H1 (cell line): ENCODE measurements at regions not wholly inside any gene's neighbourhood (a gene's known extent, or its start where the extent isn't known, plus 50 kb on each side); places are given as distances from the start of the nearest gene placed in this dataset.

ENCODE experiments used
- CTCF ChIA-PET: fragments of 300-600 bp; sonication (Branson Sonifier 250); formaldehyde crosslinking; loops from one replicate; lab custom pipeline; 2021; ENCODE audit not compliant: partially characterized antibody; lab: Charles Lee
- POLR2A ChIA-PET: fragments of 300-600 bp; sonication (Branson Sonifier 250); formaldehyde crosslinking; loops from one replicate; lab custom pipeline; 2021; ENCODE audit warnings: inconsistent platforms; ENCODE audit not compliant: partially characterized antibody; lab: Charles Lee
- DNase-seq, 2 experiments: peaks; one replicate each; pipeline versions ENCODE4 v3.0.0 to v3.0.0-alpha.2; 2010 to 2022; ENCODE audit warnings: low spot score in 2 of 2, low read depth in 1 of 2, mixed read lengths in 1 of 2
- FAIRE-seq: peaks from 2 replicates; lab custom pipeline; 2011; peaks lifted over from hg19 to GRCh38; lab: Jason Lieb, UNC
- H2AFZ ChIP-seq: 2 replicates; pipeline ENCODE4 v1.8.1; 2012; ENCODE audit warnings: low read length, inconsistent platforms
- H2AK5ac ChIP-seq: 2 replicates; pipeline ENCODE4 v1.6.1; 2013; ENCODE audit warnings: low read depth, low read length
- H2BK120ac ChIP-seq: replicated peaks from 2 replicates; pipeline ENCODE3; 2013; ENCODE audit warnings: low read depth, low read length, inconsistent platforms
- H2BK12ac ChIP-seq: 2 replicates; pipeline ENCODE4 v1.6.1; 2013; ENCODE audit warnings: low read depth, low read length
- H2BK15ac ChIP-seq: 2 replicates; pipeline ENCODE4 v1.6.1; 2013; ENCODE audit warnings: low read length
- H2BK20ac ChIP-seq: 2 replicates; pipeline ENCODE4 v1.6.1; 2013; ENCODE audit warnings: low read length
- H2BK5ac ChIP-seq: 2 replicates; pipeline ENCODE4 v1.6.1; 2013; ENCODE audit warnings: low read depth, low read length
- H3K14ac ChIP-seq: 2 replicates; pipeline ENCODE4 v1.6.1; 2013; ENCODE audit warnings: inconsistent platforms; ENCODE audit not compliant: insufficient read length
- H3K18ac ChIP-seq: 2 replicates; pipeline ENCODE4 v1.6.1; 2013; ENCODE audit warnings: low read length; ENCODE audit errors: extremely low read depth
- H3K23ac ChIP-seq: 2 replicates; pipeline ENCODE4 v1.6.1; 2013; ENCODE audit warnings: inconsistent platforms; ENCODE audit not compliant: insufficient read length
- H3K23me2 ChIP-seq: 2 replicates; pipeline ENCODE4 v1.6.1; 2013; ENCODE audit warnings: low read depth, low read length
- H3K27ac ChIP-seq: 2 replicates; pipeline ENCODE4 v1.6.1; 2011; ENCODE audit warnings: low read depth, low read length, inconsistent platforms
- H3K27me3 ChIP-seq, 4 experiments: replicated peaks in 1 of 4; 1 replicate in 1 of 4; 2 replicates in 3 of 4; pipeline versions ENCODE4 v1.6.1 to v1.8.1; 2011 to 2013; ENCODE audit warnings: low read length in 3 of 4, mild to moderate bottlenecking in 3 of 4, inconsistent platforms in 2 of 4, mixed read lengths in 2 of 4, moderate library complexity in 1 of 4; ENCODE audit not compliant: control insufficient read depth in 3 of 4, insufficient read depth in 3 of 4; ENCODE audit errors: extremely low read depth in 1 of 4
- H3K36me3 ChIP-seq, 4 experiments: 2 replicates each; pipeline versions ENCODE4 v1.6.1 to v1.8.1; 2011 to 2013; ENCODE audit warnings: mild to moderate bottlenecking in 4 of 4, low read length in 3 of 4, moderate library complexity in 2 of 4, control low read depth in 1 of 4, inconsistent platforms in 1 of 4; ENCODE audit not compliant: insufficient read depth in 4 of 4, control insufficient read depth in 2 of 4
- H3K4ac ChIP-seq: replicated peaks from 2 replicates; pipeline ENCODE3; 2013; ENCODE audit warnings: low read length, low read depth, mixed read lengths, inconsistent platforms; ENCODE audit not compliant: insufficient read length
- H3K4me1 ChIP-seq, 4 experiments: replicated peaks in 1 of 4; 1 replicate in 1 of 4; 2 replicates in 3 of 4; pipeline versions ENCODE4 v1.6.1 to v1.8.1; 2011 to 2013; ENCODE audit warnings: low read length in 3 of 4, inconsistent platforms in 2 of 4, mixed read lengths in 1 of 4; ENCODE audit not compliant: insufficient read depth in 4 of 4, control insufficient read depth in 3 of 4
- H3K4me2 ChIP-seq, 2 experiments: 2 replicates each; pipeline versions ENCODE4 v1.6.1 to v1.8.1; 2011 to 2013; ENCODE audit warnings: low read depth in 2 of 2, low read length in 2 of 2, control low read depth in 1 of 2, inconsistent platforms in 1 of 2, mild to moderate bottlenecking in 1 of 2; ENCODE audit not compliant: insufficient read depth in 1 of 2
- H3K4me3 ChIP-seq, 4 experiments: fragments of 200-600, 300-600 bp in 1 of 4; sonication (generic), shearing (Covaris generic), sonication (Bioruptor Twin) in 1 of 4; 2 replicates each; pipeline versions ENCODE4 v1.5.1 to v1.8.1; 2011 to 2016; ENCODE audit warnings: low read length in 4 of 4, low read depth in 3 of 4, control low read depth in 2 of 4, inconsistent platforms in 2 of 4, mild to moderate bottlenecking in 2 of 4, mixed read lengths in 1 of 4, moderate library complexity in 1 of 4; ENCODE audit not compliant: insufficient read depth in 2 of 4; ENCODE audit errors: extremely low read depth in 1 of 4
- H3K56ac ChIP-seq: replicated peaks from 2 replicates; pipeline ENCODE3; 2013; ENCODE audit warnings: low read depth, mild to moderate bottlenecking, mixed read lengths, low read length, inconsistent platforms; ENCODE audit not compliant: insufficient read length
- H3K79me1 ChIP-seq: 2 replicates; pipeline ENCODE4 v1.6.1; 2013; ENCODE audit warnings: low read depth, low read length, control low read depth
- H3K79me2 ChIP-seq, 2 experiments: 2 replicates each; pipeline versions ENCODE4 v1.6.1 to v1.8.1; 2012 to 2013; ENCODE audit warnings: low read length in 2 of 2, mild to moderate bottlenecking in 2 of 2, inconsistent platforms in 1 of 2; ENCODE audit not compliant: insufficient read depth in 2 of 2, control insufficient read depth in 1 of 2
- H3K9ac ChIP-seq, 4 experiments: replicated peaks in 1 of 4; 1 replicate in 1 of 4; 2 replicates in 3 of 4; pipeline versions ENCODE4 v1.6.1 to v1.8.1; 2011 to 2013; ENCODE audit warnings: low read depth in 3 of 4, low read length in 3 of 4, control low read depth in 2 of 4, mild to moderate bottlenecking in 2 of 4, moderate library complexity in 2 of 4, inconsistent platforms in 1 of 4; ENCODE audit errors: extremely low read depth in 1 of 4
- H3K9me3 ChIP-seq, 2 experiments: 2 replicates each; pipeline versions ENCODE4 v1.6.1 to v1.8.1; 2012 to 2013; ENCODE audit warnings: mild to moderate bottlenecking in 2 of 2, moderate library complexity in 2 of 2, control low read depth in 1 of 2, inconsistent platforms in 1 of 2, low read depth in 1 of 2, low read length in 1 of 2, mixed read lengths in 1 of 2; ENCODE audit not compliant: insufficient read depth in 2 of 2
- H4K20me1 ChIP-seq, 2 experiments: replicated peaks in 1 of 2; 2 replicates each; pipeline versions ENCODE3 to v1.8.1; 2011 to 2013; ENCODE audit warnings: inconsistent platforms in 2 of 2, low read length in 2 of 2, mild to moderate bottlenecking in 1 of 2; ENCODE audit not compliant: insufficient read depth in 2 of 2, control insufficient read depth in 1 of 2
- H4K5ac ChIP-seq: 2 replicates; pipeline ENCODE4 v1.6.1; 2013; ENCODE audit warnings: low read length, low read depth, mixed read lengths, inconsistent platforms; ENCODE audit not compliant: insufficient read length
- H4K8ac ChIP-seq: 2 replicates; pipeline ENCODE4 v1.8.0; 2013; ENCODE audit warnings: mild to moderate bottlenecking, moderate library complexity, low read length, inconsistent platforms; ENCODE audit not compliant: insufficient read depth; ENCODE audit errors: extremely low read depth
- H4K91ac ChIP-seq: replicated peaks from 2 replicates; pipeline ENCODE3; 2013; ENCODE audit warnings: low read length, mixed read lengths, inconsistent platforms; ENCODE audit not compliant: insufficient read length
- CEBPB ChIP-seq: IDR thresholded peaks from 2 replicates; pipeline ENCODE4 v1.6.1; 2012; ENCODE audit warnings: low read depth, low read length
- CREB1 ChIP-seq: IDR thresholded peaks from 2 replicates; pipeline ENCODE4 v1.6.1; 2012; ENCODE audit warnings: inconsistent platforms
- JUN ChIP-seq: IDR thresholded peaks from 2 replicates; pipeline ENCODE4 v1.6.1; 2011; ENCODE audit warnings: low read depth, mild to moderate bottlenecking, improper control_type of control experiment, low read length
- KDM4A ChIP-seq: IDR thresholded peaks from one replicate; pipeline ENCODE4 v1.7.1; 2012; ENCODE audit warnings: low read depth, mild to moderate bottlenecking, moderate library complexity, low read length, inconsistent platforms; ENCODE audit not compliant: severe bottlenecking
- RNF2 ChIP-seq: fragments of 200-900, 300-1000 bp; sonication (generic); IDR thresholded peaks from 2 replicates; pipeline ENCODE4 v1.7.1; 2016; ENCODE audit warnings: borderline replicate concordance, low read depth, mild to moderate bottlenecking, antibody characterized with exemption, low read length; ENCODE audit not compliant: poor library complexity, severe bottlenecking; ENCODE audit errors: missing control alignments
- SP4 ChIP-seq: IDR thresholded peaks from 2 replicates; pipeline ENCODE4 v1.6.1; 2012; ENCODE audit warnings: low read length, inconsistent platforms
- WGBS, 2 experiments: shearing (Covaris generic) in 1 of 2; methylation state at CpG; one replicate each; pipeline versions ENCODE4 v1.1.6 to v1.1.7; 2013 to 2015; ENCODE audit warnings: low lambda C conversion rate in 2 of 2, mixed read lengths in 2 of 2, inconsistent platforms in 1 of 2, low coverage in 1 of 2, missing lambda C conversion rate in 1 of 2; ENCODE audit not compliant: insufficient replicate concordance in 2 of 2, insufficient coverage in 1 of 2, insufficient read length in 1 of 2; ENCODE audit errors: extremely low coverage in 1 of 2, missing lambda C conversion rate in 1 of 2; 5-methylcytosine and 5-hydroxymethylcytosine counted together

DNA sequence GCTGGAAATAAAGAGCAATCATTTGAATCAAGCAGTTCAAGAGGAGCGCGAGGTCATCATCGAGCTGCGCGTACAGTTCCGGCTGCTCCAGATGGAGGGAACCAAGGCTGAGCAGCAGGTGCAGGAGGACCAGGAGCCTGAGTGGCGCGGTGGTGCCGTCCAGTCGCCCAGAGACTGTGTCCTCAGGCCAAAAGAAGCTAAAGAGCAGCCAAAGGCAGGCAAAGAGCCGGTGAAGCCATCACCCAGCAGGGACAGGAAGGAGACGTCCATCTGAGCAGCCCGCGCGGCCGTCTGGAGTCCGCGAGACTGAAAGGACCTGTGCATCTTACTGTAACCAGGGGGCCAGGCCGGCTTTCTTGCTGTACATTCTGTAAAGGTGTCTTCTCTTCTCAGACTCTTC lies 277.2 kb upstream of the TTC14 start:
- Histone ChIP-seq H3K9ac (no peak overlapping the region), H2BK12ac (no peak overlapping the region), H3K27ac (no peak overlapping the region), H3K23me2 (no peaks in the 10 kb centered on the region), H2AK5ac (no peak overlapping the region), H3K4me3 (no peak overlapping the region), H2AFZ (no peak overlapping the region), H3K4me1 (no peaks in the 10 kb centered on the region), H3K9me3 (no peaks in the 10 kb centered on the region), H3K56ac (no peak overlapping the region), H3K36me3 (no peaks in the 10 kb centered on the region), H3K18ac (no peak overlapping the region), H2BK120ac (no peak overlapping the region), H3K23ac (no peak overlapping the region), H3K79me2 (no peaks in the 10 kb centered on the region), H4K91ac (no peak overlapping the region), H4K5ac (no peak overlapping the region), H3K4ac (no peak overlapping the region), H3K14ac (no peak overlapping the region), H4K8ac (no peak overlapping the region), H4K20me1 (no peaks in the 10 kb centered on the region), H3K4me2 (no peak overlapping the region), H2BK15ac (no peak overlapping the region), H3K27me3 (peaks cover 0 to 2% (median 0%) of the 10 kb centered on the region in 4 experiments; a peak in 1 of 7 replicates), H2BK5ac (no peak overlapping the region), H2BK20ac (no peak overlapping the region), H3K79me1 (no peaks in the 10 kb centered on the region)
- ChIA-PET CTCF (no interaction called here), POLR2A (no interaction called here)
- TF ChIP-seq JUN (no peak), KDM4A (no peak), RNF2 (no peak), CREB1 (no peak), CEBPB (no peak), SP4 (no peak)
- no peak for DNase-seq
- no peak for FAIRE-seq
- WGBS, 2 experiments = 95% methylated on average over 19 of the region's 19 CpGs; no CpG with 5 or more reads in 1 of the 2 experiments
